ENCODE measurements at regions not wholly inside any gene's neighbourhood (a gene's known extent, or its start where the extent isn't known, plus 50 kb on each side); places are given as distances from the start of the nearest gene placed in this dataset.

DNA sequence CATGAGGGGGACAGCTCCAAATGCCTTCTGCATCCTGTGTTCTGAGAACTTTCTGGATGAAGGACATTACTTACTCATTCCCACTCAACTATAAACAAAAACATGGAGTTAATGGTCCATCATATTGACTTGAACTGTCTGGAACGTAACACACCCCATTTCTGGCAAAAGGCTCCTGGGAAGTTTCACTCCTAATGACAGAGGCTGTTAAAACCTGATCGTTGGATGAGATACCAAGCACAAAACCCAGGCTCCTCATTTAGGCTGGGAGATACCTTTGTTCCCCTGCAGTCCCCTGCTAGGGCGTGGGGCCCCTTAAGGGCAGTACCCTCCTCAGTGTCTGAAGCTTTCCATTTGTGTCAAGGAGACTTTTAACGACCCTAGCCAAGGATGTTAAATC lies 78.9 kb downstream of the RHOU start:
- no peak for DNase-seq
- Mint-ChIP-seq H3K27me3 (peaks cover 2% of the 10 kb centered on the region), H3K36me3 (ENCODE audit: low read depth) (no peaks in the 10 kb centered on the region)

DNA sequence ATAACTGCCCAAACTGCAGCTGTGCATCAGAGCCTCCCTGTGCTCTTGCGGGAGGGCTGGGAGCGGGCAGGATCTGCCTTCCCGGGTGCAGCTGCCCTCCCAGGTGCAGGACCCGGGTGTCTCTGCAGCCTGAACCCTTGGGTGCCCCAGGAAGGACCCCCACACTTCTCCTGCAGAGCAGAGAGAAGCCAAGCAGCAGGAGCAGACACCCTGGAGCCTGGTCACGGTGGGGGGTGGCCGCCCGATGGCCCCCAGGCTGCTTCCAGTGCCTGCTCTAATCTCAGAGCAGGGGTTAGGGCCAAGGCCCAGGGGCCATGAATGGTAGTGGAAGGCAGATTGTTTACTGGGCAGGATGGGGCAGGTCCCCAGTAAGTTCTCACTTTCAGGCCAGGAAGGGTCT lies 83.0 kb downstream of the RHOU start:
- TF ChIP-seq, protein P1, sequence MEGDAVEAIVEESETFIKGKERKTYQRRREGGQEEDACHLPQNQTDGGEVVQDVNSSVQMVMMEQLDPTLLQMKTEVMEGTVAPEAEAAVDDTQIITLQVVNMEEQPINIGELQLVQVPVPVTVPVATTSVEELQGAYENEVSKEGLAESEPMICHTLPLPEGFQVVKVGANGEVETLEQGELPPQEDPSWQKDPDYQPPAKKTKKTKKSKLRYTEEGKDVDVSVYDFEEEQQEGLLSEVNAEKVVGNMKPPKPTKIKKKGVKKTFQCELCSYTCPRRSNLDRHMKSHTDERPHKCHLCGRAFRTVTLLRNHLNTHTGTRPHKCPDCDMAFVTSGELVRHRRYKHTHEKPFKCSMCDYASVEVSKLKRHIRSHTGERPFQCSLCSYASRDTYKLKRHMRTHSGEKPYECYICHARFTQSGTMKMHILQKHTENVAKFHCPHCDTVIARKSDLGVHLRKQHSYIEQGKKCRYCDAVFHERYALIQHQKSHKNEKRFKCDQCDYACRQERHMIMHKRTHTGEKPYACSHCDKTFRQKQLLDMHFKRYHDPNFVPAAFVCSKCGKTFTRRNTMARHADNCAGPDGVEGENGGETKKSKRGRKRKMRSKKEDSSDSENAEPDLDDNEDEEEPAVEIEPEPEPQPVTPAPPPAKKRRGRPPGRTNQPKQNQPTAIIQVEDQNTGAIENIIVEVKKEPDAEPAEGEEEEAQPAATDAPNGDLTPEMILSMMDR (IDR thresholded peaks at IDR 0.05), result no peak
- no peak for DNase-seq
- H3K9me3 Mint-ChIP-seq, result peaks cover 4% of the 10 kb centered on the region
- ATAC-seq (ENCODE audit: low read depth), result no peak
- H3K27ac Mint-ChIP-seq, result no peak overlapping the region
- no peaks in the 10 kb centered on the region for H3K36me3 Mint-ChIP-seq (ENCODE audit: low read depth)
- POLR2A ChIA-PET, result no interaction called here
- CTCF ChIA-PET, result no interaction called here
- intact Hi-C loops (cut with micrococcal nuclease), result no loop called here
- no peak overlapping the region for H3K4me3 Mint-ChIP-seq
- H3K27me3 Mint-ChIP-seq, result peaks cover 5% of the 10 kb centered on the region
- H3K4me1 Mint-ChIP-seq, result no peaks in the 10 kb centered on the region

More for the DNA sequence above, 78.9 kb downstream of the RHOU start:
- CTCF ChIA-PET, result no interaction called here
- no peak for ATAC-seq (ENCODE audit: low read depth)
- H3K4me1 Mint-ChIP-seq, result peaks cover 24% of the 10 kb centered on the region
- H3K27ac Mint-ChIP-seq, result no peak overlapping the region
- no peaks in the 10 kb centered on the region for H3K9me3 Mint-ChIP-seq
- intact Hi-C loops (cut with micrococcal nuclease), result no loop called here
- H3K4me3 Mint-ChIP-seq, result no peak overlapping the region
- TF ChIP-seq, protein P1 (IDR thresholded peaks at IDR 0.05), result no peak
- POLR2A ChIA-PET, result no interaction called here

- Mint-ChIP-seq H3K27ac (no peak overlapping the region), H3K4me3 (no peak overlapping the region), H3K27me3 (peaks cover 5% of the 10 kb centered on the region), H3K36me3 (ENCODE audit: low read depth) (no peaks in the 10 kb centered on the region), H3K4me1 (no peaks in the 10 kb centered on the region), H3K9me3 (peaks cover 4% of the 10 kb centered on the region)
- CTCF ChIA-PET, result no interaction called here
- ATAC-seq (ENCODE audit: low read depth), result no peak
- TF ChIP-seq, protein P1 (IDR thresholded peaks at IDR 0.05), result no peak
- DNase-seq, result no peak
- intact Hi-C loops (cut with micrococcal nuclease), result no loop called here
- POLR2A ChIA-PET, result no interaction called here
Observed at GRCh38 chr1:228818928-228819630, 83.8 kb downstream of the RHOU start.

DNA sequence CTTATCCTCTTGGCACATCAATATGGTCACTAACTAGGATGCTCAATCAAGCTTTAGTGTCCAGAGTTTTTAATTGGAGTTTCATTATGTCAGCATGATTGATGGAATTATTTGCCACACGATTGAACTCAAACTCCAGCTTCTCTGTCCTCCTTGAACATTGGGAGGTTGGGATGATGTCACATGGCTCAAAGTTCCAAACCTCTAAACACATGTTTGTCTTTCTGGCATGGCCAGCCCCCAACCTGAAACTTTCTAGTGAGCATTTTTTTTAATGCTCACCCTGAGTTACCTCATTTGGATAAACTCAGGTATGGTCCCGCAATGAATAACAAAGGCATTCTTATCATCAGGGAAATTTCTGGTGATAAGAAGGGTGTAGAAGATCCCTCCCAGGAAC lies 86.0 kb downstream of the RHOU start:
- Mint-ChIP-seq H3K36me3 (ENCODE audit: low read depth) (no peaks in the 10 kb centered on the region), H3K9me3 (peaks cover 4% of the 10 kb centered on the region), H3K27ac (no peak overlapping the region), H3K27me3 (peaks cover 6% of the 10 kb centered on the region), H3K4me3 (no peak overlapping the region), H3K4me1 (peaks cover 4% of the 10 kb centered on the region)
- TF ChIP-seq, protein P1 (IDR thresholded peaks at IDR 0.05), result no peak
- intact Hi-C loops (cut with micrococcal nuclease), result no loop called here
- POLR2A ChIA-PET, result no interaction called here
- ATAC-seq (ENCODE audit: low read depth) (no peak), DNase-seq (no peak)
- CTCF ChIA-PET, result no interaction called here

DNA sequence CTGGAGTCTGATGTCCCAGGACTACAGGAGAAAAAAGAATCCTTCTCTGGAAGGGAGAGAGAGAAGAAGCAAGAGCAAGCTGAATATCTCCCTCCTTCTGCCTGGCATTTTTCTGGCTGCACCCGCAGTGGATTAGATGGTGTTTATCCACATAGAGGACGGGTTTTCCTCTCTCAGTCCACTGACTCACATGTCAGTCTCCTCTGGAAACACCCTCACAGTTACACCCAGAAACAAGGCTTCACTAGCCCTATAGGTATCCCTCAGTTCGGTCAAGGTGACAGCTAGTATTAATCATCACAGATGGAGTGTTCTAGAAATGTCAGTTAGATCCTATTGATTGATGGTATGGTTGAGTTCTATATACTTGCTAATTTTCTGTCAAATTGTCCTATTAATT lies 87.9 kb downstream of the RHOU start:
- H3K27me3 Mint-ChIP-seq, result peaks cover 13% of the 10 kb centered on the region
- H3K27ac Mint-ChIP-seq, result no peak overlapping the region
- intact Hi-C loops (cut with micrococcal nuclease), result no loop called here
- H3K36me3 Mint-ChIP-seq (ENCODE audit: low read depth), result no peaks in the 10 kb centered on the region
- peaks cover 7% of the 10 kb centered on the region for H3K4me1 Mint-ChIP-seq
- DNase-seq (no peak), ATAC-seq (ENCODE audit: low read depth) (no peak)
- TF ChIP-seq, protein P1 (IDR thresholded peaks at IDR 0.05), result no peak
- peaks cover 4% of the 10 kb centered on the region for H3K9me3 Mint-ChIP-seq
- POLR2A ChIA-PET, result no interaction called here
- CTCF ChIA-PET, result no interaction called here
- H3K4me3 Mint-ChIP-seq, result no peak overlapping the region

Data from activated B cell treated with CpG ODN at 0.5 μM for 24 hours (primary cell).